ENCODE measurements at regions not wholly inside any gene's neighbourhood (a gene's known extent, or its start where the extent isn't known, plus 50 kb on each side); places are given as distances from the start of the nearest gene placed in this dataset.

- DNase-seq: no peak
- Histone ChIP-seq H3K27ac (no peak overlapping the region), H3K27me3 (no peaks in the 10 kb centered on the region), H3K36me3 (no peaks in the 10 kb centered on the region), H3K9me3 (no peaks in the 10 kb centered on the region), H3K4me3 (no peak overlapping the region), H3K4me1 (no peaks in the 10 kb centered on the region)
- peak in 1 of 4 donors; percentile 44 for ATAC-seq
- TF ChIP-seq POLR2A (IDR thresholded peaks at IDR 0.05) (no peak), CTCF (IDR thresholded peaks at IDR 0.05) (no peak)
- intact Hi-C loops (cut with DNase I): no loop called here
- 61% methylated on average over 1 of the region's 1 CpG for WGBS (ENCODE audit: insufficient coverage, low coverage, low lambda C conversion rate, missing lambda C conversion rate)
Measured at GRCh38 chr18:45334191-45334590, 281.1 kb upstream of the SLC14A2 start.

GRCh38 chr18:45335282-45336043, 279.8 kb upstream of the SLC14A2 start:
- H3K36me3 ChIP-seq: no peaks in the 10 kb centered on the region
- no peak overlapping the region for H3K4me3 ChIP-seq
- no peak for DNase-seq
- no peaks in the 10 kb centered on the region for H3K9me3 ChIP-seq
- H3K27me3 ChIP-seq: no peaks in the 10 kb centered on the region
- TF ChIP-seq POLR2A (IDR thresholded peaks at IDR 0.05): no peak
- no peak for TF ChIP-seq CTCF (IDR thresholded peaks at IDR 0.05)
- intact Hi-C loops (cut with DNase I): no loop called here
- WGBS (ENCODE audit: insufficient coverage, low coverage, low lambda C conversion rate, missing lambda C conversion rate): 91% methylated on average over 4 of the region's 4 CpGs
- no peak overlapping the region for H3K27ac ChIP-seq
- no peak for ATAC-seq
- no peaks in the 10 kb centered on the region for H3K4me1 ChIP-seq

- Histone ChIP-seq H3K4me3 (no peak overlapping the region), H3K27me3 (no peaks in the 10 kb centered on the region), H3K4me1 (no peaks in the 10 kb centered on the region), H3K36me3 (no peaks in the 10 kb centered on the region), H3K9me3 (no peaks in the 10 kb centered on the region), H3K27ac (no peak overlapping the region)
- DNase-seq (no peak), ATAC-seq (no peak)
- intact Hi-C loops (cut with DNase I): no loop called here
- WGBS (ENCODE audit: insufficient coverage, low coverage, low lambda C conversion rate, missing lambda C conversion rate): 71% methylated on average over 1 of the region's 1 CpG
- TF ChIP-seq POLR2A (IDR thresholded peaks at IDR 0.05) (no peak), CTCF (IDR thresholded peaks at IDR 0.05) (no peak)
Measured at GRCh38 chr18:45336448-45336847, 278.8 kb upstream of the SLC14A2 start.

GRCh38 chr18:45337477-45337876, 277.8 kb upstream of the SLC14A2 start:
- H3K27ac ChIP-seq: no peak overlapping the region
- no peak for TF ChIP-seq POLR2A (IDR thresholded peaks at IDR 0.05)
- TF ChIP-seq CTCF (IDR thresholded peaks at IDR 0.05): no peak
- no peak overlapping the region for H3K4me3 ChIP-seq
- H3K9me3 ChIP-seq: no peaks in the 10 kb centered on the region
- intact Hi-C loops (cut with DNase I): no loop called here
- WGBS (ENCODE audit: insufficient coverage, low coverage, low lambda C conversion rate, missing lambda C conversion rate): 63% methylated on average over 1 of the region's 1 CpG
- DNase-seq (no peak), ATAC-seq (no peak)
- H3K27me3 ChIP-seq: no peaks in the 10 kb centered on the region
- no peaks in the 10 kb centered on the region for H3K4me1 ChIP-seq
- no peaks in the 10 kb centered on the region for H3K36me3 ChIP-seq

Data from right lobe of liver (tissue), 6 donors.